GM18858 (cell line): ENCODE measurements at regions not wholly inside any gene's neighbourhood (a gene's known extent, or its start where the extent isn't known, plus 50 kb on each side); places are given as distances from the start of the nearest gene placed in this dataset.
"Not testable (repeated sequence)": the region's sequence is repeated elsewhere in the genome, so short reads cannot be mapped to it uniquely, and the experiment has no call there.

Experiments
- ATAC-seq: cut with Tn5 transposase; IDR thresholded peaks from one replicate; pipeline ENCODE4 v1.9.1; 2021; ENCODE audit not compliant: unreplicated experiment

DNA sequence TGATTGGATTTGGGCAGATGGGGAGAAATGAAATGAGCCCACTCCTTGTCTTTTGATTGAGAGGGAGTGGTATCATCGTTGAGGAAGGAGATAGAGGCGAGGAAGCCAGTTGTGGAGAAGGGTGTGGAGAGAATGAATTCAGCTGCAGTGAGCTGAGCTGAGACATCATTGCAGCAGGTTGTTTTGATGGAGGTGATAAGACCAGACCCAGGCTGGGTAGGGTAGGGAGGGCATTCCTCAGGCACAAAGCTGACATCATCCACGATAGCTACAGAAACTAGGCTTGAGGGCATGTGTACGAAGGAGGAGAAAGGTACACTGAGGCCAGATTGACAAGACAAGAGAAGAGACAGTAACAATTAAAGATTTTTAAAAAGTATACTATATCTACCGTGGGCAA, 1500.9 kb upstream of the SLC10A2 start:
- ATAC-seq = no peak

DNA sequence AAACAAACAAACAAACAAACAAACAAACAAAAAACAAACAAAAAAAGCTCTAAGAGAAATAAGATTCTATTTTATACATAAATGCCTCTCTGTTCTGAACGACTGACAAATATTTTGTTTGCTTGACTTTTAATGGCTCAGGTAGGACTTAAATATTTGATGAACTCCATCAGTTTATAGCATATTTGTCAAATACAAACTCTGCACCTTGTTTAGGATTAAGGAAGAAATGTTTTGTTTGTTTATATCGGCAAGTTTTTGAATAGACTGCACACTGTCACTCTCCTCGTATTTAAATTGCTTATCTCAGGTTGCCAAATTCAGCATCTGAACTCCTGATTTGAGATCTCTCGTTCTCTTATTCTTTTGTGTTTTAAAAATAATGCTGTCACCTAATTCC, 1499.7 kb upstream of the SLC10A2 start:
- ATAC-seq = no peak

GRCh38 chr13:104553896-104554295, 1487.7 kb upstream of the SLC10A2 start:
- ATAC-seq = no peak

- no peak for ATAC-seq
Observed at GRCh38 chr13:104553186-104553585, 1487.0 kb upstream of the SLC10A2 start.

GRCh38 chr13:104534847-104535246, 1468.6 kb upstream of the SLC10A2 start:
- ATAC-seq = no peak

GRCh38 chr13:104532132-104532531, 1465.9 kb upstream of the SLC10A2 start:
- no peak for ATAC-seq

- ATAC-seq = no peak
Observed at GRCh38 chr13:104530741-104531140, 1464.5 kb upstream of the SLC10A2 start.

DNA sequence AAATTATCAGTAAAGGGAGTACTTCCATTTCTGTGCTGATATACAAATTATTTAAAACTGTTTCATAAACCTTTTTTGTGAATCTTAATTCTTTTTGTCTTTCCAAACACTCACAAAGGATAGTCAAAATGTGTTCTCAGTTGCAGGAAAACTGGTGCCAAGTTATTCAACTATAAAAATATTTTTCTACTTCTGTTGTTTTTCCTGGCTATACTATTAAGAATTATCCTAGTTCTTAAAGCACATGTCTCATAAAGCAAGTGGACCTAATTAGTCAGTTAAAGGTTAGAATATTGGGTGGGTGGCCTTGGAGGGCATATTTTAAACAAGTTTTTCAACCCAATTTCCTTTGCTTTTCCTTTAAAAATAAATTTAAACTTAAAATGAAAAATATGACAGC, 1460.3 kb upstream of the SLC10A2 start:
- no peak for ATAC-seq

DNA sequence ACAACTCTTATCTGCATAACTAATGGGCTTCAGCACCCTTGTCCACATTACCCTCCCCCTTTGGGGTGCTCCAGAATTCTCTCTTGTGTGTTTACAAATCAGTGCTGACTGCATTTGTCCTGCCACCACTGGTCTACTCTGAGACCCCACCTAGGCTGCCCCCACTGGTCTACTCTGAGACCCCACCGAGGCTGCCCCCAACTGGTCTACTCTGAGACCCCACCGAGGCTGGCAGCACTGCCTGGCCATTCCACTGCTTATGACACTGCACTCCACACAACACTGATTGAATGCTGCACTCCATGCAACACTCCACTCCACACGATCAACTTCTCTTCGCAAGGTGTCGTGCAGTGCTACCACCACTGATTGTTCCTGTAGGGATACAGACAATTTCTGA, 1459.2 kb upstream of the SLC10A2 start:
- no peak for ATAC-seq

DNA sequence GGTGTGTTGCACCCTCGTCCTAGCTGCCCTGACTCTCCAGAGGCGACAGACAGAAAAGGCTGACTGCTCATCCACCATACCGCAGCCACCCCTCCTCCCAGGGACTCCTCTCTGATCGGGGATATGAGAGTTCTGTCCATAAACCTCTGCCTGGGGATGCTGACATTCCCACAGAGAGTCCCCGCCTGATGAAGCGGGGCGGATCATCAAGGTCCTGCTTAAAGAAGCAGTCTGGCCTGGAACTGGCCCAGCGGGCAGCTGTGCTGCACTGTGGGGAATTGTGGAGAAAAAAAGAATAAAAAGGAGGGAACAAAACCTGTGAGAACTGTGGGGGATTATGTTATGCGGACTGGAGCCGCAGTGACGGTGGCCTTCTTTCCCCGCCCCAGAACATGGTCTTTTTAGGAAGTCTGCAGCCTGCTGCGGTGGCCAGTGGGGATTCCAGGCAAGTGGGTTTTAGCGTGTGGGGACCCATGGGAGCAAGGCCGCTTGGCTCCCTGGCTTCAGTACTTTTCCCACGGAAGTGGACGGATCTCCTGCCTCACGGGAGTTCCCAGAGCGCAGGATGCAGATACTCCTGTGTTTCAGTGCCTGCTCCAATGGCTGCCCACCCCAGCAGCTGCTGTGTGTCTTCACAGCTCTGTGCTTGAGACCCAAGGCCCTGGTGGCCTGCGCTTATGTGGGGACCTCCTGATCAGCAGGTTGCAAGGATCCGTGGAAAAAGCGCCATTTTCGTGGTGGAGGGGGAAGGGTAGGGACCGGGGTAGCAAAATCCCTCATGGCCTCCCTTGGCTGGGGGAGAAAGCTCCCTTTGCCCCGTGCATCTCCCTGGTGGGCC, 1456.2 kb upstream of the SLC10A2 start:
- ATAC-seq = no peak

GRCh38 chr13:104510422-104510821, 1444.2 kb upstream of the SLC10A2 start:
- no peak for ATAC-seq

DNA sequence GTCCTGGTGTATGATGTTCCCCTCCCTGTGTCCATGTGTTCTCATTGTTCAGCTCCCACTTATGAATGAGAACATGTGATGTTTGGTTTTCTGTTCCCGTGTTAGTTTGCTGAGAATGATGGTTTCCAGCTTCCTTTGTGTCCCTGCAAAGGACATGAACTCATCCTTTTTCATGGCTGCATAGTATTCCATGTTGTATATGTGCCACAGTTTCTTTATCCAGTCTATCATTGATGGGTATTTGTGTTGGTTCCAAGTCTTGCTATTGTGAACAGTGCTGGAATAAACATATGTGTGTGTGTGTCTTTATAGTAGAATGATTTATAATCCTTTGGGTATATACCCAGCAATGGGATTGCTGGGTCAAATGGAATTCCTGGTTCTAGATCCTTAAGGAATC, 1427.3 kb upstream of the SLC10A2 start:
- ATAC-seq = not testable (repeated sequence)

- ATAC-seq = no peak
Observed at GRCh38 chr13:104491916-104492315, 1425.7 kb upstream of the SLC10A2 start.

DNA sequence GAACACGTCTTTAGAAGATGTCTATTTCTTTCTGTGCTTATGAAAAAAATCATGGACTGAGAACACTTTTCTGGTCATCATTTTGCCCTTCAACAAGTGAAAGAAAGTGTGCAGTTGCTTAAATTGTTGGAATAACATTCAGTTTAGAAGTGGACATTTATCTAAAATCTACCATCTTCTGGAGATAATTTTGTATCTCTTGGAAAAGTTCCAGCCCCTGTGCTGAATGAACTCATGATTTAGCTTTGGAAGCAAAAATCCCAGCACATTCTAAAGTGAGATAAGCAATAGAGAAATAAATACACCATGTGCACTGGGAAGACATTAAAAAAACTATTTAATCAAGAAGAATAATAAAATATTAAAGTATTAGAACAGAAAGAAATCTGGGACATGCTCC, 1420.8 kb upstream of the SLC10A2 start:
- ATAC-seq = no peak

- no peak for ATAC-seq
Observed at GRCh38 chr13:104485571-104485970, 1419.4 kb upstream of the SLC10A2 start.

DNA sequence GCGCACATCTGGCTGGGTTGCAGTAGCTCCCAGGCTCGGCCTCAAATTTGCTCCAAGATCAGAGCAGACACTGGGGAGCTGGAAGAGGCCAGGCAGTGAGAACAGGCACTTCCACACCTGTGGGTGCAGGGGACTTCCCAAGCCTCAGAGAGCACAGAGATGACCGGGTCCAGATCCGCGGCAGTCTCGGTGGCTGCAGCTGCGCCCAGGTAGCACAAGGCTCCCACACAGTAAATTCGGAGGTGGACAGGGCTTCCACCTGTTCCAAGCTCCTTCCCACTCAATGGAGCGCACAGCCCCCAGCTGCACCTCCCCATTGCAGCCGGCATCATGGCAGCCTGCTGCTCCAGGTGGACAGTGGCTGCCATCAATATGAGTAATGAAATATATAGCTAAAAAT, 1417.4 kb upstream of the SLC10A2 start:
- ATAC-seq = no peak

DNA sequence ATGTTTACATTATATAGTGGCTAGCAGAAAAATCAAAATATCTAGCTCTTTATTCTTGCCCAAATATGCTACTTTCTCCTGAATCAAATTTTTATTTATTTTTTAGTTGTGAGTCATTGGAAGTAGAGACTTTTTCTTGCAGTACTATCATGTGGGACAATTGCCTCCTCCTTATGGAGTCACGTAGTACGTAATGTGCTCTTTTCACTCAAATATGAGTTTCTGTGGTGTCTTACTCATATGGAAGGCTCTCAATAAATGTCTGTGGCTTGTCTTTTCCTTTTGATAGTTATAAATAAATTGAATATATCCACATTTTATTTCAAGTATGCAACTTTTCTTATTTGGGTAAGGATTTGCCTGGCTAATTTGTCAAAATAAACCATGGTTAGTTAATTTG, 1411.0 kb upstream of the SLC10A2 start:
- no peak for ATAC-seq

- no peak for ATAC-seq
Observed at GRCh38 chr13:104473936-104474335, 1407.7 kb upstream of the SLC10A2 start.

GRCh38 chr13:104466016-104466415, 1399.8 kb upstream of the SLC10A2 start:
- ATAC-seq = no peak

DNA sequence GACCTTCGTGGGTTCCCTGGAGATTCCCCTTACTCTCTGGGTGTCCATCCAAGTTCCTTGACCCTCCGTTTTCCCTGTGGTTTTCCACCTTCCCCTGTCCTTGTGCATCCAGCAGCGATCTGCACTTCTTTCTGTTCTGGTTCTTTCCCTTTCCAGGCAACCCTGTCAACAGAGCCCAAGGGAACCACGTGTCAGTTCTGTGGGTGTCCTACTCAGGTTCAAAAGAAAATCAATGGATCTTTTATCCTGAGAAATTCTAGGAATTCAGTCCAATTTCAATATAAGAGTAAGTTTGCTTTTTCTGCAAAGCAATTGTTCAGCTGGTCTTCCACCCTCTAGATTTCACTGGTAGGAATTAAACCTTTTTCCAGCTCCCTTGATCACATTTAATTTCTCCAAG, 1394.8 kb upstream of the SLC10A2 start:
- no peak for ATAC-seq

GRCh38 chr13:104460554-104460953, 1394.3 kb upstream of the SLC10A2 start:
- no peak for ATAC-seq

DNA sequence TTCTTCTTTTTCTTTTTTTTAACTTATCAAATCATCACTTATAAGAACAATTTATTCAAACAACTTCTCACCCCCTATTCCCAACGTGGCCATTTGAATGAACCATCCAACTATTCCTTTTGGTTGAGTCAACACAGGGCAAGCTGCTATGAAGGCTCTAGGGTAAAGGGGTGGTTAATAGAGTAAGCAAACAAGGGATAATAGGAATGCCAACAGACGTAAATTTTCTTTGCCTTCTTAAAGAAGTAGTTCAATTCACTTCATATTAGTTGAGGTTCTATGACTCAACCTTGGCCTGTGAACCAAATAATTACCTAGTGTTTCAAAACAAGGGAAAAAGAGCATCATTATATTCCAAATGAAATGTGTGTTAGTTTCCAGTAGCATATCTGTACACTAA, 1383.8 kb upstream of the SLC10A2 start:
- ATAC-seq = no peak

GRCh38 chr13:104447348-104447747, 1381.1 kb upstream of the SLC10A2 start:
- ATAC-seq = no peak
